ENCODE measurements at regions not wholly inside any gene's neighbourhood (a gene's known extent, or its start where the extent isn't known, plus 50 kb on each side); places are given as distances from the start of the nearest gene placed in this dataset.

- H3K4me1 ChIP-seq (ENCODE audit: control insufficient read depth in 1 of 2, insufficient read depth in 2 of 2, low read length in 2 of 2), result no peaks in the 10 kb centered on the region
- no peak overlapping the region for H3K9ac ChIP-seq (ENCODE audit: low read length)
- H3K9me3 ChIP-seq (ENCODE audit: control insufficient read depth in 1 of 2, insufficient read depth in 1 of 2, low read depth in 1 of 2, low read length in 2 of 2), result peaks cover 0 to 6% of the 10 kb centered on the region in 2 experiments; a peak in 2 of 4 replicates
- no peak overlapping the region for H3K27ac ChIP-seq (ENCODE audit: low read depth, low read length)
- no peaks in the 10 kb centered on the region for H3K27me3 ChIP-seq (ENCODE audit: insufficient read depth, low read length)
- intact Hi-C loops (cut with micrococcal nuclease), result no loop called here
- TF ChIP-seq POLR2A (IDR thresholded peaks at IDR 0.05; ENCODE audit: borderline replicate concordance, extremely low read depth, insufficient read depth, insufficient read length) (no peak), ZNF274 (IDR thresholded peaks at IDR 0.05; ENCODE audit: low read depth, low read length) (no peak), RAD21 (IDR thresholded peaks at IDR 0.05; ENCODE audit: low read depth) (no peak), EZH2 (IDR thresholded peaks at IDR 0.05) (no peak)
- TF ChIP-seq, protein P1, sequence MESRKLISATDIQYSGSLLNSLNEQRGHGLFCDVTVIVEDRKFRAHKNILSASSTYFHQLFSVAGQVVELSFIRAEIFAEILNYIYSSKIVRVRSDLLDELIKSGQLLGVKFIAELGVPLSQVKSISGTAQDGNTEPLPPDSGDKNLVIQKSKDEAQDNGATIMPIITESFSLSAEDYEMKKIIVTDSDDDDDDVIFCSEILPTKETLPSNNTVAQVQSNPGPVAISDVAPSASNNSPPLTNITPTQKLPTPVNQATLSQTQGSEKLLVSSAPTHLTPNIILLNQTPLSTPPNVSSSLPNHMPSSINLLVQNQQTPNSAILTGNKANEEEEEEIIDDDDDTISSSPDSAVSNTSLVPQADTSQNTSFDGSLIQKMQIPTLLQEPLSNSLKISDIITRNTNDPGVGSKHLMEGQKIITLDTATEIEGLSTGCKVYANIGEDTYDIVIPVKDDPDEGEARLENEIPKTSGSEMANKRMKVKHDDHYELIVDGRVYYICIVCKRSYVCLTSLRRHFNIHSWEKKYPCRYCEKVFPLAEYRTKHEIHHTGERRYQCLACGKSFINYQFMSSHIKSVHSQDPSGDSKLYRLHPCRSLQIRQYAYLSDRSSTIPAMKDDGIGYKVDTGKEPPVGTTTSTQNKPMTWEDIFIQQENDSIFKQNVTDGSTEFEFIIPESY (IDR thresholded peaks at IDR 0.05; ENCODE audit: extremely low read depth, insufficient replicate concordance, low read length), result no peak
- H3K79me2 ChIP-seq (ENCODE audit: insufficient read depth, low read length), result no peaks in the 10 kb centered on the region
- ChIA-PET RAD21 (ENCODE audit: low non-redundant PET in 1 of 2, low total read pairs in 2 of 2, uncharacterized antibody in 2 of 2, unreplicated experiment in 2 of 2) (no interaction called here), CTCF (no interaction called here), POLR2A (no interaction called here)
- no peaks in the 10 kb centered on the region for H3K9me2 ChIP-seq (ENCODE audit: insufficient read depth)
- H3K36me3 ChIP-seq (ENCODE audit: control insufficient read depth in 1 of 2, insufficient read depth in 2 of 2, low read length in 2 of 2), result no peaks in the 10 kb centered on the region
- H2AFZ ChIP-seq (ENCODE audit: low read depth, low read length, poor library complexity, severe bottlenecking), result no peak overlapping the region
- H3K4me3 ChIP-seq (replicated peaks in 1 of 2; ENCODE audit: low read depth in 1 of 2, low read length in 2 of 2), result no peak overlapping the region
- BruUV-seq (replicated peaks), result no TSS peak
- ATAC-seq (no peak), DNase-seq (ENCODE audit: low read depth, low spot score) (no peak)
- H4K20me1 ChIP-seq (ENCODE audit: insufficient read depth), result no peaks in the 10 kb centered on the region
- H3K4me2 ChIP-seq (ENCODE audit: low read length), result no peak overlapping the region
Observed at GRCh38 chr2:6618201-6618600, 247.5 kb downstream of the CMPK2 start.

GRCh38 chr2:6623746-6624145 is 242.0 kb downstream of the CMPK2 start:
- ChIA-PET CTCF (no interaction called here), POLR2A (no interaction called here), RAD21 (ENCODE audit: low non-redundant PET in 1 of 2, low total read pairs in 2 of 2, uncharacterized antibody in 2 of 2, unreplicated experiment in 2 of 2) (no interaction called here)
- Histone ChIP-seq H2AFZ (ENCODE audit: low read depth, low read length, poor library complexity, severe bottlenecking) (no peak overlapping the region), H3K9me3 (ENCODE audit: control insufficient read depth in 1 of 2, insufficient read depth in 1 of 2, low read depth in 1 of 2, low read length in 2 of 2) (no peaks in the 10 kb centered on the region), H3K36me3 (ENCODE audit: control insufficient read depth in 1 of 2, insufficient read depth in 2 of 2, low read length in 2 of 2) (no peaks in the 10 kb centered on the region), H3K4me2 (ENCODE audit: low read length) (no peak overlapping the region), H4K20me1 (ENCODE audit: insufficient read depth) (no peaks in the 10 kb centered on the region), H3K27ac (ENCODE audit: low read depth, low read length) (no peak overlapping the region), H3K9me2 (ENCODE audit: insufficient read depth) (no peaks in the 10 kb centered on the region), H3K4me1 (ENCODE audit: control insufficient read depth in 1 of 2, insufficient read depth in 2 of 2, low read length in 2 of 2) (no peaks in the 10 kb centered on the region), H3K4me3 (replicated peaks in 1 of 2; ENCODE audit: low read depth in 1 of 2, low read length in 2 of 2) (no peak overlapping the region), H3K27me3 (ENCODE audit: insufficient read depth, low read length) (no peaks in the 10 kb centered on the region), H3K9ac (ENCODE audit: low read length) (no peak overlapping the region), H3K79me2 (ENCODE audit: insufficient read depth, low read length) (no peaks in the 10 kb centered on the region)
- no TSS peak for BruUV-seq (replicated peaks)
- DNase-seq (ENCODE audit: low read depth, low spot score) (no peak), ATAC-seq (no peak)
- intact Hi-C loops (cut with micrococcal nuclease), result no loop called here
- no peak for TF ChIP-seq CTCF (IDR thresholded peaks at IDR 0.05 in 2 of 3, conservative IDR thresholded peaks at IDR 0.05 in 1 of 3; ENCODE audit: borderline replicate concordance in 1 of 3, insufficient read depth in 1 of 3, low read depth in 2 of 3, low read length in 2 of 3)
- no peak for TF ChIP-seq TCF7L2 (IDR thresholded peaks at IDR 0.05; ENCODE audit: borderline replicate concordance, extremely low read depth, insufficient read depth, insufficient read length)
- TF ChIP-seq CBX3 (IDR thresholded peaks at IDR 0.05; ENCODE audit: low read depth), result no peak
- TF ChIP-seq, protein P1 (IDR thresholded peaks at IDR 0.05; ENCODE audit: extremely low read depth, insufficient replicate concordance, low read length), result no peak
- TF ChIP-seq, protein P2, sequence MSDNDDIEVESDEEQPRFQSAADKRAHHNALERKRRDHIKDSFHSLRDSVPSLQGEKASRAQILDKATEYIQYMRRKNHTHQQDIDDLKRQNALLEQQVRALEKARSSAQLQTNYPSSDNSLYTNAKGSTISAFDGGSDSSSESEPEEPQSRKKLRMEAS (IDR thresholded peaks at IDR 0.05), result no peak
- no peak for TF ChIP-seq JUND (IDR thresholded peaks at IDR 0.05)
- TF ChIP-seq FOSL1 (IDR thresholded peaks at IDR 0.05; ENCODE audit: low read depth), result no peak
- no peak for TF ChIP-seq ATF3 (IDR thresholded peaks at IDR 0.05)
- no peak for TF ChIP-seq SRF (IDR thresholded peaks at IDR 0.05; ENCODE audit: low read depth)
- no peak for TF ChIP-seq EZH2 (IDR thresholded peaks at IDR 0.05)
- TF ChIP-seq ZFX (IDR thresholded peaks at IDR 0.05), result no peak
- no peak for TF ChIP-seq CEBPB (IDR thresholded peaks at IDR 0.05; ENCODE audit: low read depth)
- no peak for TF ChIP-seq ELF1 (IDR thresholded peaks at IDR 0.05; ENCODE audit: borderline replicate concordance, low read depth)

All from HCT116 (cell line).